K562 (cell line): ENCODE measurements at regions not wholly inside any gene's neighbourhood (a gene's known extent, or its start where the extent isn't known, plus 50 kb on each side); places are given as distances from the start of the nearest gene placed in this dataset.

ENCODE experiments used
- ATAC-seq: fragments of 200-7000 bp; cut with Tn5 transposase; 3 replicates; pipeline ENCODE4 v1.9.1; 2020; ENCODE audit warnings: moderate library complexity
- BruUV-seq: library from RNA; stranded (reverse); fragments of 400-500 nt; replicated peaks from 2 replicates; lab custom pipeline; 2021; lab: Mats Ljungman, UMichigan
- CTCF ChIA-PET: fragments of 300-600 bp; formaldehyde crosslinking; extraction: SDS; loops from one replicate; lab custom pipeline; 2021; ENCODE audit warnings: low intra/inter-chr PET ratio; lab: Yijun Ruan, JAX
- POLR2A ChIA-PET: fragments of 300-600, 350-650 bp; sonication (Branson Sonifier 250); formaldehyde crosslinking; extraction: SDS; loops from one replicate; lab custom pipeline; 2021; ENCODE audit warnings: antibody characterized with exemption, inconsistent platforms; lab: Yijun Ruan, JAX
- DNase-seq, 4 experiments: peaks; one replicate each; pipeline versions ENCODE4 v3.0.0 to v3.0.0-alpha.2; 2011 to 2018; ENCODE audit warnings: low spot score in 3 of 4, mixed read lengths in 3 of 4; ENCODE audit errors: extremely low read depth in 1 of 4
- FAIRE-seq: peaks from 2 replicates; lab custom pipeline; 2011; peaks lifted over from hg19 to GRCh38; lab: Jason Lieb, UNC
- H2AFZ ChIP-seq: 2 replicates; pipeline ENCODE4 v1.6.0; 2011; ENCODE audit warnings: low read depth, low read length, control low read depth, inconsistent platforms
- H3K27ac ChIP-seq: fragments of 200-600 bp; 3 replicates; pipeline ENCODE4 v1.8.0; 2011; ENCODE audit warnings: low read depth, mild to moderate bottlenecking, control low read depth, inconsistent platforms, low read length, moderate library complexity, mixed read lengths; ENCODE audit errors: extremely low read depth
- H3K27me3 ChIP-seq, 2 experiments: fragments of 300-600 bp in 1 of 2; 2 replicates in 1 of 2; 3 replicates in 1 of 2; pipeline versions ENCODE4 v1.6.0 to v1.8.0; 2011; ENCODE audit warnings: inconsistent platforms in 2 of 2, low read length in 2 of 2, mild to moderate bottlenecking in 1 of 2, mixed read lengths in 1 of 2, moderate library complexity in 1 of 2; ENCODE audit not compliant: control insufficient read depth in 2 of 2, insufficient read depth in 2 of 2
- H3K36me3 ChIP-seq: fragments of 300-600 bp; 3 replicates; pipeline ENCODE4 v1.8.0; 2011; ENCODE audit warnings: mild to moderate bottlenecking, low read length, inconsistent platforms; ENCODE audit not compliant: control insufficient read depth, insufficient read depth
- H3K4me1 ChIP-seq, 2 experiments: fragments of 200-600 bp in 1 of 2; replicated peaks in 1 of 2; 2 replicates in 1 of 2; 3 replicates in 1 of 2; pipeline versions ENCODE4 v1.5.1 to v1.8.0; 2011; ENCODE audit warnings: inconsistent platforms in 2 of 2, low read length in 2 of 2, mild to moderate bottlenecking in 1 of 2, mixed read lengths in 1 of 2, moderate library complexity in 1 of 2; ENCODE audit not compliant: control insufficient read depth in 2 of 2, insufficient read depth in 2 of 2
- H3K4me2 ChIP-seq: 2 replicates; pipeline ENCODE4 v1.6.1; 2011; ENCODE audit warnings: low read length, control low read depth, inconsistent platforms, mixed read lengths; ENCODE audit not compliant: insufficient read depth
- H3K4me3 ChIP-seq: fragments of 200-600 bp; sonication (generic), shearing (Covaris generic); 2 replicates; pipeline ENCODE4 v1.5.1; 2016; ENCODE audit warnings: control low read depth, inconsistent platforms
- H3K79me2 ChIP-seq: fragments of 200-600 bp; 3 replicates; pipeline ENCODE4 v1.8.0; 2011; ENCODE audit warnings: low read length, inconsistent platforms; ENCODE audit not compliant: control insufficient read depth, insufficient read depth
- H3K9ac ChIP-seq, 2 experiments: 2 replicates each; pipeline versions ENCODE4 v1.6.0 to v1.6.1; 2011; ENCODE audit warnings: low read depth in 2 of 2, low read length in 2 of 2, control low read depth in 1 of 2, inconsistent platforms in 1 of 2, mild to moderate bottlenecking in 1 of 2, mixed read lengths in 1 of 2; ENCODE audit not compliant: insufficient read depth in 1 of 2
- H3K9me1 ChIP-seq: one replicate; pipeline ENCODE4 v1.6.0; 2011; ENCODE audit warnings: inconsistent platforms, mild to moderate bottlenecking, low read length, moderate library complexity; ENCODE audit not compliant: control insufficient read depth, insufficient read depth
- H3K9me3 ChIP-seq: replicated peaks from 2 replicates; pipeline ENCODE4 v1.5.1; 2011; ENCODE audit warnings: low read depth, low read length, inconsistent platforms; ENCODE audit not compliant: control insufficient read depth, insufficient read depth
- H4K20me1 ChIP-seq: replicated peaks from 2 replicates; pipeline ENCODE4 v1.6.1; 2011; ENCODE audit warnings: low read length, inconsistent platforms, mixed read lengths; ENCODE audit not compliant: control insufficient read depth, insufficient read depth
- BHLHE40 ChIP-seq: IDR thresholded peaks from 2 replicates; pipeline ENCODE4 v1.6.1; 2011; ENCODE audit warnings: low read length, improper control_type of control experiment
- DLX4 ChIP-seq: fragments of 250-450 bp; sonication (Bioruptor Pico); IDR thresholded peaks from 2 replicates; pipeline ENCODE4 v1.6.1; 2021; ENCODE audit warnings: mild to moderate bottlenecking
- NCOR1 ChIP-seq: fragments of 450-650 bp; IDR thresholded peaks from 2 replicates; pipeline ENCODE4 v1.6.1; 2016; ENCODE audit warnings: mild to moderate bottlenecking, moderate library complexity
- POLR2AphosphoS2 ChIP-seq: IDR thresholded peaks from 2 replicates; pipeline ENCODE4 v1.6.1; 2012; ENCODE audit warnings: low read length, improper control_type of control experiment
- RBM25 ChIP-seq: fragments of 200-400 bp; formaldehyde crosslinking; IDR thresholded peaks from 2 replicates; pipeline ENCODE4 v1.6.1; 2018; ENCODE audit warnings: low read length, low read depth, moderate library complexity; ENCODE audit not compliant: severe bottlenecking
- TEAD2 ChIP-seq: fragments of 450-650 bp; IDR thresholded peaks from 2 replicates; pipeline ENCODE4 v1.6.1; 2016; ENCODE audit warnings: missing genetic modification characterization, control low read depth, missing compliant biosample characterization
- ZMIZ1 ChIP-seq, 2 experiments: fragments of 150-350 bp in 1 of 2; IDR thresholded peaks; 2 replicates each; pipeline ENCODE4 v1.6.1; 2012 to 2016; ENCODE audit warnings: low read depth in 2 of 2, low read length in 2 of 2, mild to moderate bottlenecking in 1 of 2, moderate library complexity in 1 of 2
- WGBS: fragments of 100-300 bp; shearing (Covaris generic); methylation state at CpG from one replicate; pipeline ENCODE4 v1.1.6; 2016; ENCODE audit warnings: low coverage, mixed read lengths; ENCODE audit not compliant: insufficient coverage; ENCODE audit errors: missing lambda C conversion rate; 5-methylcytosine and 5-hydroxymethylcytosine counted together
- in situ Hi-C: fragments of 300-500 bp; cut with MboI; formaldehyde crosslinking; loops from 4 replicates; pipeline ENCODE4 v1.15.0; 2018; ENCODE audit warnings: inconsistent platforms, mixed read lengths
- intact Hi-C: fragments of 100-400 bp; cut with micrococcal nuclease; formaldehyde crosslinking; loops from 2 replicates; pipeline ENCODE4 v1.14.2; 2022
- TF ChIP-seq, protein P1 (sequence below), 2 experiments: IDR thresholded peaks; 2 replicates each; pipeline ENCODE4 v1.6.1; 2012; ENCODE audit warnings: improper control_type of control experiment in 2 of 2, low read depth in 2 of 2, low read length in 2 of 2, borderline replicate concordance in 1 of 2

- 2% methylated on average over 2 of the region's 2 CpGs for WGBS
- intact Hi-C loops = no loop called here
- TF ChIP-seq TEAD2 (tag) = no peak
- TF ChIP-seq BHLHE40 = no peak
- TF ChIP-seq POLR2AphosphoS2 = no peak
- TF ChIP-seq ZMIZ1 (IDR thresholded peaks at IDR 0.05; ENCODE audit: low read depth in 2 of 2, low read length in 2 of 2) = no peak
- TF ChIP-seq DLX4 = no peak
- no peak for TF ChIP-seq NCOR1
- TF ChIP-seq, protein P1, sequence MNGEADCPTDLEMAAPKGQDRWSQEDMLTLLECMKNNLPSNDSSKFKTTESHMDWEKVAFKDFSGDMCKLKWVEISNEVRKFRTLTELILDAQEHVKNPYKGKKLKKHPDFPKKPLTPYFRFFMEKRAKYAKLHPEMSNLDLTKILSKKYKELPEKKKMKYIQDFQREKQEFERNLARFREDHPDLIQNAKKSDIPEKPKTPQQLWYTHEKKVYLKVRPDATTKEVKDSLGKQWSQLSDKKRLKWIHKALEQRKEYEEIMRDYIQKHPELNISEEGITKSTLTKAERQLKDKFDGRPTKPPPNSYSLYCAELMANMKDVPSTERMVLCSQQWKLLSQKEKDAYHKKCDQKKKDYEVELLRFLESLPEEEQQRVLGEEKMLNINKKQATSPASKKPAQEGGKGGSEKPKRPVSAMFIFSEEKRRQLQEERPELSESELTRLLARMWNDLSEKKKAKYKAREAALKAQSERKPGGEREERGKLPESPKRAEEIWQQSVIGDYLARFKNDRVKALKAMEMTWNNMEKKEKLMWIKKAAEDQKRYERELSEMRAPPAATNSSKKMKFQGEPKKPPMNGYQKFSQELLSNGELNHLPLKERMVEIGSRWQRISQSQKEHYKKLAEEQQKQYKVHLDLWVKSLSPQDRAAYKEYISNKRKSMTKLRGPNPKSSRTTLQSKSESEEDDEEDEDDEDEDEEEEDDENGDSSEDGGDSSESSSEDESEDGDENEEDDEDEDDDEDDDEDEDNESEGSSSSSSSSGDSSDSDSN (IDR thresholded peaks at IDR 0.05; ENCODE audit: borderline replicate concordance in 1 of 2, low read depth in 2 of 2, low read length in 2 of 2) = no peak
- TF ChIP-seq RBM25 = no peak
Measured at GRCh38 chr1:87512431-87512830, 183.8 kb downstream of the LMO4 start.

More at GRCh38 chr1:87512431-87512830, 183.8 kb downstream of the LMO4 start:
- in situ Hi-C loops = no loop called here
- H2AFZ ChIP-seq = no peak overlapping the region
- FAIRE-seq (no peak), ATAC-seq (no peak), DNase-seq (no peak)
- POLR2A ChIA-PET = no interaction called here
- no peaks in the 10 kb centered on the region for H3K27me3 ChIP-seq
- no TSS peak for BruUV-seq
- no peak overlapping the region for H3K4me2 ChIP-seq
- no peaks in the 10 kb centered on the region for H3K79me2 ChIP-seq
- no peak overlapping the region for H3K27ac ChIP-seq
- H3K4me1 ChIP-seq = no peaks in the 10 kb centered on the region; a peak in 1 of 5 replicates
- H3K9ac ChIP-seq = no peak overlapping the region
- no peaks in the 10 kb centered on the region for H3K9me3 ChIP-seq
- no peaks in the 10 kb centered on the region for H4K20me1 ChIP-seq
- no peak overlapping the region for H3K4me3 ChIP-seq
- CTCF ChIA-PET = no interaction called here
- no peaks in the 10 kb centered on the region for H3K36me3 ChIP-seq
- no peaks in the 10 kb centered on the region for H3K9me1 ChIP-seq
